HG03135 (cell line): ENCODE measurements at regions not wholly inside any gene's neighbourhood (a gene's known extent, or its start where the extent isn't known, plus 50 kb on each side); places are given as distances from the start of the nearest gene placed in this dataset.

Experiments used
- ATAC-seq: cut with Tn5 transposase; IDR thresholded peaks from one replicate; pipeline ENCODE4 v1.9.1; 2021; ENCODE audit warnings: mild to moderate bottlenecking, moderate library complexity; ENCODE audit not compliant: unreplicated experiment

GRCh38 chr15:70475921-70476320 lies 287.4 kb downstream of the UACA start:
- ATAC-seq: no peak

DNA sequence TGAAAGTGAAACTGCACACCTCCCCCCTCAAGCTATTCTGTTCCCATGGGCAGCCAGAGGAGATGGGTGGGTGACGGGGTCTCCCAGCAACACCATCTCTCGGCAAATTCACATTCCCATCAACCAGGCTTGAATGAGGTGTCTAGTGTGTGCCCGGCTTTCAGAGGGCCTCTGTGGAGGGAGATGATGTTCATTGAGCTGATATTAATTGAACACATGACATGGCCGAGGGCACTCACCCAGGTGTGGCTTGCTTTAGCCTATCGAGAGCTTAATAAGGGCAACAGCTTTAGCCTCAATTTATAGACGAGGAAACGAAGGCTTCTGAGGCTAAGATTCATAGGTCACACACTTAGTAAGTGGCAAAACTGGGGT lies 288.0 kb downstream of the UACA start:
- ATAC-seq: no peak

- ATAC-seq: no peak
These were observed 288.6 kb downstream of the UACA start for GRCh38 chr15:70474471-70475406.

DNA sequence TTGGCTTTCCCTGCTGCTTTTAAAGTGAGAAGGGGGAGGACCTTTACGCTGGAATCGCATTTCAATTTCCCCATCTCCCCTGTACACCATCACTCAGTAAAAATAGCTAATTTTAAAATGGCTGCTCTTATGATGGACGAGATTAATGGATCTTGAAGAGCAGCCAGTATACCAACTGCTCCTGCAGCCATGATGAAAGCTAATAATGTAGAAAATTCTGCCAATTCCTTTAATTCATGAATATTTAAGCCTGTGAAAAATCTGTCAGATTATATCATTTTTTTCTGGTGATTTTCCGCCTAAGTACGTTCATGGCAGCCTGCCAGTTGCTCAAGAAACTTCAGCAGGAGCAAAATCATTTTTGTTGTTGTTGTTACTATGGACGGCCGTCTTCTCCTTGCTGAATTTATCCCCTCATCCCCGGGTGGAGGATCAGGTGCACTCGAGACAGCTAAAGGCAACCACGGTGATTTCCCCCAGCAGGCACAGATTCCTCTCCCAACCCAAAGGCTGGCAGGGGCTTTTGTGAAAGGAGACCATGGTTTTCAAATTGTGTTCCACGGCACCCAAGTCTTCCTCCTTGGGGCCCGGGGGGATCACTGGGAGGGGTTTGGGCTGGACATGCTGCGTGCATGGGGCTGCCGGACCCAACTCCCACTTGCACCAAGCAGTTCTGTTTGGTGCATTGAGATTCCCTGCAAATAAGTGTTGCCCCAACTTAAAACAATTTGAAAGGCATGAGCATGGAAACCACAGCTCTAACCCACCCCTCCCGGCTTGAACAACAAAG lies 289.6 kb downstream of the UACA start:
- no peak for ATAC-seq

- ATAC-seq: no peak
These were observed 291.8 kb downstream of the UACA start for GRCh38 chr15:70471517-70471916.

GRCh38 chr15:70470556-70471191 lies 292.7 kb downstream of the UACA start:
- ATAC-seq: no peak

- no peak for ATAC-seq
These were observed 293.5 kb downstream of the UACA start for GRCh38 chr15:70469651-70470555.

DNA sequence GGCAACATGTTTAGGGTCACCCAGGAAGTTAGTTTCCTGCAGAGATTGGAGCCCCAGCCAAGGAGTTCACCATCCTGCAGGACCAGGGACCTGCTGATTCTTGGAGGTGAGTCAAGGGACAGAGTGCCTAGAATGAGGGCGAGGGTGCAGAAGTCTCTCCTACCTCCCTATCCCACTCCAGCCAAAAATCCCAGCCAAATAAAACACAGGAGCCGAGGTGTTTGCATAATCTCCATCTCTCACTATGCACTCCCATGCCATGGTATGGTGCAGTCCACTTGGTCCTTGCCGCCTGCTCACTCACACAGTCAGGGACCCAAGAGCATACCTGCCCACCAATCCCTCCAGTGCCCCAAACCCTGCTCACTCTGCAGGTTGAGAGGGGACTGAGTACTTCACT lies 294.2 kb downstream of the UACA start:
- no peak for ATAC-seq

DNA sequence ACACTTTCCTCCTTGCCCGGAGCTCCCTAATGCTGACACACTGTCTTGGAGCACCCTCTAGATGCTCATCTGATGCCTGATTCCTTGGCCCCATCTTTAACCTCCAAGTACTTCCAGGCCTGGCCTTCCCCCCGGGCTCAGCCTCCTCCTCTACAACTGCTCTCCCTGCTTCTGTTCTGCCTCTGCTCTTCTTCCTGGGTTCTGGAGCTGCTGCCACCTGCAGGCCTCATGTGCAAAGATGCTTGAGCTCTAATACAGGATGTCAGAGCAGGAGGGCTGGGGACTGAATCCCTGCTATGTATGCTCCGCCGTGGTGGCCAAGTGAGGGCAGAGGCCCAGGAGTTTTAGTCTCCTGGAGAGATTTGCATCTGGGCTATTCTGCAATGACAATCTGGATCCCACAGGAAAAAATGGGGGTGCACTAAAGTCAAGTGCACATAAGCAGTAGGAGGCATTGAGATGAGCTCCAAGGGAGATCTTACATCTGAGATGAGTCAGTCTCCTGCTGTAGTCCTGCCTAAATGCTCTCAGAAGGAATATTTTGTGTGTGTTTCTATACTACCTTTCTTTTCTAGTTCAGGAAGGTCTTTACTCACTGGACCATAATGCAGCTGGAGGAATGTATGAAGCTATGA lies 296.3 kb downstream of the UACA start:
- ATAC-seq: no peak

- no peak for ATAC-seq
These were observed 297.1 kb downstream of the UACA start for GRCh38 chr15:70466305-70466704.

DNA sequence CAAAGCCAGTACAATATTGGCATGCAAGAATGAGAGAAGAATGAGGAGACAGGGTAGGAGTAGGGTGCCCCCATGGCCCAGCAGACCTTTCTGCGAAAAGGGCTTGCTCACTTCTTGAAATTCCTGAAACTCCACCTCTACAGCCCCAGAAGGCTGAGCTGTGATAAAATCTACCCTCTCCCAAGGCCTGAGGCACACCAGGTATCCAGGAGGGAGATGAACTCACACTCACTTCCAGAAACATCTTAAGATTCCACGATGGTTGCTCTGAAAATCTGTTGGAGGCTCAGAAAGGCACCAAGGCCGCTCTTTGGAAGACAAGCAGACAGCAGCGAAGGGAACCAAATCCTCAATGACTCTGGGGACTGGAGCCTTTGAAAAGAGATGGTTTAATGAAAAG lies 297.5 kb downstream of the UACA start:
- ATAC-seq: no peak

GRCh38 chr15:70463453-70463834 lies 299.9 kb downstream of the UACA start:
- no peak for ATAC-seq

DNA sequence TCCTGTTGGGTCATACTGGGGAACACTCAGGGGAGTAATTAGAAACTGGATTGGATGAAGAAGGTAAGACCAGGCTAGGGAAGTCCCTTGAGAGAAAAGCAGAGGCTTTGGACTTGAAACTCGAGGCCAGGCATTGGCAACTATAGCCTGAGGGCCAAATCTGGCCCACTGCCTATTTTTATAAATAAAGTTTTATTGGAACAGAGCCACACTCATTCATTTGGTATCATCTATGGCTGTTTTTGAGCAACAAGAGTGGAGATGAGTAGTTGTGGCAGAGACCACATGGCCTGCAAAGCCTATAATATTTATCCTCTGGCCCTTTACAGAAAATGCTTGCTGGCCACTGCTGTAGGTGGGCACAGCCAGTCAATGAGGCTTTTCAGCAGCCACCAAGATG lies 301.4 kb downstream of the UACA start:
- ATAC-seq: no peak

- ATAC-seq: no peak
These were observed 302.3 kb downstream of the UACA start for GRCh38 chr15:70461017-70461416.

DNA sequence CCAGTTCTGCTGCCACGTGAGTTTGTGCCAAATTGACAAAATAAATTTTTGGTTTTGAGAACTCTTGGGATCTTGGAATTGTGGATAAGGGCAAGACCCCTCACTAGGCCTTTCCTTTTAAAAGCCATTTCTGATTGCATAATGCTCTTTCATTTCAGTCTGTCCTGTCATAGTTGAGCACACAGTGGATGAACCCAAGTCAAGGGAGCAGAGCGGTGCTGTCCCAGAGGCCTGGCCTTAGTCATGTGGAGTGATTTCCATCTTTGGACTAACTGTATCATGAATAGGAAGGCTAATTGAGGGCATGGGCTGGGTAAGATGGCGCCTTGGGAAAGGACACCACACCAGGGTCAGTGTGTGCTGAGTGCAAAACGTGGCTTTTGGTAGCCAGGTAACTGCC lies 304.0 kb downstream of the UACA start:
- no peak for ATAC-seq

DNA sequence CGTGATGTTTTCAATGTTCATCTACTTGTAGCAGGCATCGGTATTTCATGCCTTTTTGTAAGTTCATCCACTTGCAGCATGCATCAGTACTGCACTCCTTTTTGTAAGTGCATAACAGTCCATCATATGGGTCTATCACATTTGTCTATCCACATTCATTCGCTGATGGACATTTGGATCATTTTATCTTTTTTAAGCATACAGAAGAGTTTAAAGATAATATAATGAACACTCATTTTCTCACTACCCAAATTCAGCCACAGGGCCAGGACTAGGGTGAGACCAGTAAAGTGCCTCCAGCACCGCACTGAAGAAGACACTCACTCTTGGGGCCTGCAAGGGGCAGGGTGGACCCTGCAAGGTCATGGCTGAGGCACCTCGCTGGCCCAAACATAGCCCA lies 309.6 kb downstream of the UACA start:
- ATAC-seq: no peak

DNA sequence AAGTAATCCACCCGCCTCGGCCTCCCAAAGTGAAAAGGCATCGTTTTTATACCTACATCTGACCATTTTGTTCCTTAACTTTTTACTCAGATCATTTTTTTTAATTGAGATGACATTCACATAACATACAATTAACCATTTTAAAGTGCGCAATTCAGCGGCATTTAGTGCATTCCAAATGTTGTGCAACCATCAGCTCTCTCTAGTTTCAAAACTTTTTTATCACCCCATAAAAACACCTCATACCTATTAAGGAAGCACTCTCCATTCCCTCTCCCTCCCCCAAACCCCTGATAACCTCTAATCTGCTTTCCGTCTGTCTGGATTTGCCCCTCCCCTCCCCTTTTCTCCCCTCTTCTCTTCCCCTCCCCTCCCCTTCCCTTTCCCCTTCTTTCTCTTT lies 310.1 kb downstream of the UACA start:
- ATAC-seq: no peak

DNA sequence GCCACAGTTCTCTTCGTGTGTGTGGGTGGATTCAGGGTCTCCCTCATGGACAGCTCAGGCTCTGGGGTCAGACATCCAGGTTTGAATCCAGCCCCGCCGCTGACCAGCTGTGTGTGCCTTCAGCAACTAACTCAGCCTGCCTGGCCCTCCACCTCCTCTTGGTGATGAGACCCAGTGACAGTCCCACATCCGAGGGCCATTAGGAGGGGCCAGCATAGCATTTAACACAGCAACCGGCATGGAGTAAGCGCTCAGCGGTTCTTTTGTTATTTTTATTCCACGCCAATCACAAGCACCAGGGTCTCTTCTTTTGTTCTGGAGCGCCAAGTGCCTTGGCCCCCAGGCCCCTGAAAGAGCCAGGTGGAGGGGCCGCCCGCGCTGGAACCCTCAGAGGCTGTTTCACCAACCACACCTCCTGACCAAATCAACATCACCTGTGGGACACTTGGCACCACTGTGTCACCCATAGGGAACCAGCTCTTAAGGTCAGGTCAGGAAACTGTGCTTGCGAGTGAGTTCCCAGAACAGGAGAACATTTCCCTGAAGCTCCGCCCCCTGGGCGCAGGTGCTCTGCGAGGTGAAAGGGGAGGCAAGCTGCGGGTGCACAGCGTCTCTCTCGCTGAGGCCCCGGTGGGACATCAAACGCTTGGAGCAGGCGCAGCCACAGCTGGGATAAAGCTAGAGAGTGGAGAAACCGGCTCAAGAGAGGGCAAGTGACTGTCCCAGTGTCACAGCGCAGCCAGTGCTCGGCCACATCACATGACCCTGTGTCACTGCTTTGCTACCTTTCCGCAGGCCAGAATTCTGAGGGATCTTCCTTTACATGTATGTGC lies 311.3 kb downstream of the UACA start:
- no peak for ATAC-seq

DNA sequence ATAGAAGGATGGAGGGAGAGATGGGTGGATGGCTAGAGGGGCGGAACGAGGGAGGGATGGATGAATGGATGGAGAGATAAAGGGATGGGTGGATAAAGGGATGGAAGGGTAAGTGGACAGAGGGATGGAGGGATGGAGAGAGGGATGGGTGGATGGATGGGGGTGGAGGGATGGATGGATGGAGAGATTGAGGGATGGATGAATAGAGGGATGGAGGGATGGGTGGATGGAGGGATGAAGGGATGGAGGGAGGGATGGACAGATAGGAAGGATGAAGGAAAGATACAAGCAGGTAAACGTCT lies 313.3 kb downstream of the UACA start:
- no peak for ATAC-seq
